Right lobe of liver (tissue), 4 donors: ENCODE measurements at regions not wholly inside any gene's neighbourhood (a gene's known extent, or its start where the extent isn't known, plus 50 kb on each side); places are given as distances from the start of the nearest gene placed in this dataset.

Source experiments
- POLR2A ChIP-seq: fragments of 450-650 bp; IDR thresholded peaks from one replicate; pipeline ENCODE4 v1.6.1; 2017; ENCODE audit warnings: antibody characterized with exemption, mild to moderate bottlenecking
- TF ChIP-seq, protein P1 (sequence below), 4 donors: fragments of 200-600 bp in 3 of 4; fragments of 450-650 bp in 1 of 4; IDR thresholded peaks; one replicate each; pipeline versions ENCODE4 v1.5.1 to v1.8.0; 2016 to 2022; ENCODE audit warnings: antibody characterized with exemption in 4 of 4, mild to moderate bottlenecking in 2 of 4
- donor health status: DM: no; HTN: no; CAD: no.
- donor health status: DM: no; HTN: no; CAD: no.
- donor health status: DM: no; HTN: yes; CAD: no.

- TF ChIP-seq, protein P1, sequence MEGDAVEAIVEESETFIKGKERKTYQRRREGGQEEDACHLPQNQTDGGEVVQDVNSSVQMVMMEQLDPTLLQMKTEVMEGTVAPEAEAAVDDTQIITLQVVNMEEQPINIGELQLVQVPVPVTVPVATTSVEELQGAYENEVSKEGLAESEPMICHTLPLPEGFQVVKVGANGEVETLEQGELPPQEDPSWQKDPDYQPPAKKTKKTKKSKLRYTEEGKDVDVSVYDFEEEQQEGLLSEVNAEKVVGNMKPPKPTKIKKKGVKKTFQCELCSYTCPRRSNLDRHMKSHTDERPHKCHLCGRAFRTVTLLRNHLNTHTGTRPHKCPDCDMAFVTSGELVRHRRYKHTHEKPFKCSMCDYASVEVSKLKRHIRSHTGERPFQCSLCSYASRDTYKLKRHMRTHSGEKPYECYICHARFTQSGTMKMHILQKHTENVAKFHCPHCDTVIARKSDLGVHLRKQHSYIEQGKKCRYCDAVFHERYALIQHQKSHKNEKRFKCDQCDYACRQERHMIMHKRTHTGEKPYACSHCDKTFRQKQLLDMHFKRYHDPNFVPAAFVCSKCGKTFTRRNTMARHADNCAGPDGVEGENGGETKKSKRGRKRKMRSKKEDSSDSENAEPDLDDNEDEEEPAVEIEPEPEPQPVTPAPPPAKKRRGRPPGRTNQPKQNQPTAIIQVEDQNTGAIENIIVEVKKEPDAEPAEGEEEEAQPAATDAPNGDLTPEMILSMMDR (IDR thresholded peaks at IDR 0.05), result no peak
- TF ChIP-seq POLR2A, result no peak
These were observed 134.7 kb upstream of the CDYL start for GRCh38 chr6:4641461-4641860.
